Tibial nerve (tissue), 4 donors: ENCODE measurements at regions not wholly inside any gene's neighbourhood (a gene's known extent, or its start where the extent isn't known, plus 50 kb on each side); places are given as distances from the start of the nearest gene placed in this dataset.

Experiments
- EP300 ChIP-seq, 2 donors: sonication (generic); formaldehyde crosslinking; IDR thresholded peaks; one replicate each; pipeline ENCODE4 v1.6.1; 2017; ENCODE audit warnings: antibody characterized with exemption in 2 of 2, mild to moderate bottlenecking in 1 of 2
- TF ChIP-seq, protein P1 (sequence below), 5 experiments: fragments of 200-600 bp in 3 of 5; fragments of 450-650 bp in 2 of 5; sonication (generic) in 3 of 5; IDR thresholded peaks; one replicate each; pipeline ENCODE4 v1.5.1; 2016 to 2019; ENCODE audit warnings: antibody characterized with exemption in 5 of 5, mild to moderate bottlenecking in 3 of 5, moderate library complexity in 2 of 5

DNA sequence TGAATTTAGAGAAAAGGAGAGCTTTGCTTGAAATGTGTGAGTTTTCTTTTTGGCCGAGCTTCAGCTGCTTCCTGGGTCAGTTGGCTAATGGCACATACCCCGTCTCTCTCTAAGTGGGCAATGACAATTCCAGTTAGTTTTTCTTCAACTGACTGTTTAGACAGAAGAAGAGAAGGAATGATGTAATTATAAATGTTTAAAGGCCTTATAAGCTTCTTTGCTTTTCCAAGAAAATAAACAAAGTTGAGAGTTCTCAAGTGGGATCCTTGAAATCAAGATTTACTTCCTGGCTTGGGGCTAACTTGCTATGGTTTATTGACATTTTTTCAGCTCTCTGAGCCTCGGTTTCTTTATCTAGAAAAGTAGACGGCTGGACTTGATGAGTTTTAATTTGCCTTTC lies 794.9 kb upstream of the ACVR2A start:
- TF ChIP-seq EP300 (IDR thresholded peaks at IDR 0.05), result no peak
- TF ChIP-seq, protein P1, sequence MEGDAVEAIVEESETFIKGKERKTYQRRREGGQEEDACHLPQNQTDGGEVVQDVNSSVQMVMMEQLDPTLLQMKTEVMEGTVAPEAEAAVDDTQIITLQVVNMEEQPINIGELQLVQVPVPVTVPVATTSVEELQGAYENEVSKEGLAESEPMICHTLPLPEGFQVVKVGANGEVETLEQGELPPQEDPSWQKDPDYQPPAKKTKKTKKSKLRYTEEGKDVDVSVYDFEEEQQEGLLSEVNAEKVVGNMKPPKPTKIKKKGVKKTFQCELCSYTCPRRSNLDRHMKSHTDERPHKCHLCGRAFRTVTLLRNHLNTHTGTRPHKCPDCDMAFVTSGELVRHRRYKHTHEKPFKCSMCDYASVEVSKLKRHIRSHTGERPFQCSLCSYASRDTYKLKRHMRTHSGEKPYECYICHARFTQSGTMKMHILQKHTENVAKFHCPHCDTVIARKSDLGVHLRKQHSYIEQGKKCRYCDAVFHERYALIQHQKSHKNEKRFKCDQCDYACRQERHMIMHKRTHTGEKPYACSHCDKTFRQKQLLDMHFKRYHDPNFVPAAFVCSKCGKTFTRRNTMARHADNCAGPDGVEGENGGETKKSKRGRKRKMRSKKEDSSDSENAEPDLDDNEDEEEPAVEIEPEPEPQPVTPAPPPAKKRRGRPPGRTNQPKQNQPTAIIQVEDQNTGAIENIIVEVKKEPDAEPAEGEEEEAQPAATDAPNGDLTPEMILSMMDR (IDR thresholded peaks at IDR 0.05), result no peak
